HG03159 (cell line): ENCODE measurements at regions not wholly inside any gene's neighbourhood (a gene's known extent, or its start where the extent isn't known, plus 50 kb on each side); places are given as distances from the start of the nearest gene placed in this dataset.
"Not testable (repeated sequence)": the region's sequence is repeated elsewhere in the genome, so short reads cannot be mapped to it uniquely, and the experiment has no call there.

Source experiments
- ATAC-seq: cut with Tn5 transposase; IDR thresholded peaks from one replicate; pipeline ENCODE4 v1.9.1; 2021; ENCODE audit warnings: mild to moderate bottlenecking, moderate library complexity; ENCODE audit not compliant: unreplicated experiment

DNA sequence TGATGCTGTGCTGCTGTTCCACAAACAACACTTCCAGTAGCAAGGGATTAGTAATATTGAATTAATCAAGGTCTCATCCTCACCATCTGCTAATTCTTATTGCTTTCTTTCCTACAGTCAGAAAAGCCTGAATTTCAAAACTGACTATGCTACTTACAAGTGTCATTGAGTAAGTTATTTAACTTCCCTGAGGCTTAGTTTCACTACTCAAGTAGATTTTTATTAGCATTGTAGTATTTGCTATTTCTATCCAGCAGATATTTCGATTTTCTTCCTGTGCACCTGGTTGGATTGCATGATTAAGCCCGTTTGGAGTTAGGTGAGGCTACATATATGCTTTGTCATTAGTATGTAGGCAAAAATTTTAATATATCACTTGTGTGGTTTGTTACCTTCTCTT is 591.5 kb downstream of the TRHDE start:
- no peak for ATAC-seq

- ATAC-seq: no peak
Measured at GRCh38 chr12:72865921-72866320, 593.8 kb downstream of the TRHDE start.

DNA sequence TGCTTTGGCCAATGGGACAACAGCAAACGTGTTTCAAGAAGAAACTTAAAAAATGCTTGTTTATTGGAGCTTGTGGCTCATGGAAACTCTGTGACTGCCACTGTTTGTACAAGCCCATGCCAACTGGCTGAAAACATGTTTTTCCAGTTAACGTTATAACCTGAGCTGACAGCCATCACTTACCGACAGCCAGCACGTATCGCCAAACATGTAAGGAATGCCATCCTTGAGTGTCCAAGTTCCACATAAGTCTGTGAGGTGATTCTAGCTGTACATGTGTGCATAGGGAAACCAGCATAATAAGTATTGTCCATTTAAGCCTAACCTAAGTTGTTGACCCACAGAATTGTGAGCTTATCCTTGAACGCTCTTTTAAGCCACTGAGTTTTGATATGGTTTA is 596.9 kb downstream of the TRHDE start:
- no peak for ATAC-seq

DNA sequence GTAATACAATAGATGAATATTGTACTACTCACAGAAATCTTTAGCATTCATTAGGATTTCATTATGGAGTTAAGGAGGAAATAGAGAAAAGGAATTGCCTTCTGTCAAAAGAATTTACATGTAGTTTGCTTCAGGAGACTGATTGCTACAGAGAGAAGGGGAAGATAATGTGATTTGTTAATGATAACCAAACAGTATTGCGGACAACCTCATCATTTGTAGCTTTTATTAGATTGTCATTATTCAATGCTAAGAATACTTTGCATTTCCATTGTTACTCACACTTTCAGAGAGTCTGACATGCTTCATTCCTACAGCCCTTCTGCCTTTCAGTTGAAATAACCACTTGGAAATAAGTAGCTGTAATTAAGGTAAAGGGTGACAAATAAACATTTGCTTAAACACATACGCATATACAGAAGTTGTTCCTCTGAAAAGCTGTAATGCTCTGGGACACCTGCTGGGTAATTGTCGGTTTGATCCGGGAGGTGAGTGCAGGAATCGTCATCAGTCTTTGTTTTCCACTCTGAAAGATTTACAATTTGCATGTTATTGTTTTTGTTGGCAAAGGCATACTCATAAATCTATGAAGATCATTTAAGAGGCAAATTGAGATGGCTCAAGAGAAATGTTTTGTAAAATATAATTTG is 600.2 kb downstream of the TRHDE start:
- ATAC-seq: no peak

DNA sequence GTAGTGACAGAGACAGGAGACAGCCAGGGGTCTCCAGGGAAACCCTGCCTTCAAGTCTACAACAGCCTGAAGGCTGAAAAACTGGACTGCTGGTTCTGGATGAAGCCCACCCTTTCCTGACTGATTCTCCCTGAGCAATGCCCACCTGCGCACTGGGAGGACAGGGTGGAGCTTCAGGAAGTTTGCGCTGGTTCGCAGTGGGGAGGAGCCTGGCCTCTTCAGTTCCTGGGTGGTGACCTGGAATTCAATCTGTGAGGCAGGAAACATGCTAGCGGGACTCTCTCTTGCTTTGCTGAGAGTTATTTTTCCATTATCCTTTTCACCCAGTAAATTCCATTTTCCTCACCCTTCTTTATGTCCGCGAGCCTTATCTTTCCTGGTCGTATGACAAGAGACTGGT is 600.8 kb downstream of the TRHDE start:
- no peak for ATAC-seq

GRCh38 chr12:72876092-72876491 is 603.9 kb downstream of the TRHDE start:
- ATAC-seq: no peak

DNA sequence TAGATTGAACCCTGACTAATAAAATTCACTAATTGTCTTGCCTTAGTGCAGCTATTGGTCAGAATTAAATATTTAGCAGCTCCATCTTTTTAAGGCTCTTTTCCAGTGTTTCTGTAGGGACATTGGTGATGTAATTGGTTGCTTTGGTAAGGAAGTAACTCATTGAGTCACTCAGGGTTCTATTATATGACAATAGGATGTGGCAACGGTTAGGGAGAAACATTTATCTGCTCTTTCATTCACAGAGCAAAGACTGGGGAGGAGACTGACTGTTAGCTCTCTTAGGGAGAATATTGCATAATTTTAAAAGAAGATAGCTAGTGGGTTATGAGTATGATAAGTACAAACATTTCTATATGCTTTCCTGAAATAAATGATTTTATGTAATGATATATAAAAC is 616.5 kb downstream of the TRHDE start:
- no peak for ATAC-seq

GRCh38 chr12:72889791-72890190 is 617.6 kb downstream of the TRHDE start:
- ATAC-seq: no peak

DNA sequence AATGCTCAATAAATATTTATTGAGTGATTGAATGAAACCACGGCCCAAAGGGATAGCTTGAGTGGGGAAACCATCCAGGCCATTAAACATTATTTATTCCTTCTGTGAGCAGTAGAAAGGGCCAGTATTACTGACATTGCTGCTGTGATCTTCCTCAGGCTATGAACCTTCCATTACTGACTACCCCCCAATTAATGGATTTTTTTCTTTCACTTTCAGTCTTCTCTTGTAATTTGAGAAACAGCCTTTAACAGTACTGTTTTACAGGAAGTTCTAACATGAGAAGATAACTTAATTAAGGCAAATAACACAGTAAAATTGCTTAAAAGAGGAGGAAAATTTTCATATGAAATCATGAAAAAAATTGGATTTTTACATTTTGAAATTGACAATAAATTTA is 629.5 kb downstream of the TRHDE start:
- ATAC-seq: no peak

DNA sequence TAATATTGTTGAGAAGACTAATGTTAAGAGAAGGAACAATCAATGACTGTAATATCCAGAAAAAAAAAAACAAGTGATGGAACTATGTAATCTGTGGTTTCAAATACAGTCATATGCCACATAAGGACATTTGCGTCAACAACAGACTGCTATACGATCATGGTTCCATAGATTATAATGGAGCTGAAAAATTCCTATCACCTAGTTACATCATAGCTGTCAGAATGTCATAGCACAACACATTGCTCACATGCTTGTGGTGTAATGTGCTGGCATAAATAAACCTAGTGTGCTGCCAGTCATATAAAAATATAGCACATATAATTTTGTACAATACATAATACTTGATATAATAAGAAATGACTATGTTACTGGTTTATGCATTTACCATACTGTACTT is 653.5 kb downstream of the TRHDE start:
- ATAC-seq: no peak

GRCh38 chr12:72931838-72932237 is 659.7 kb downstream of the TRHDE start:
- not testable (repeated sequence) for ATAC-seq

DNA sequence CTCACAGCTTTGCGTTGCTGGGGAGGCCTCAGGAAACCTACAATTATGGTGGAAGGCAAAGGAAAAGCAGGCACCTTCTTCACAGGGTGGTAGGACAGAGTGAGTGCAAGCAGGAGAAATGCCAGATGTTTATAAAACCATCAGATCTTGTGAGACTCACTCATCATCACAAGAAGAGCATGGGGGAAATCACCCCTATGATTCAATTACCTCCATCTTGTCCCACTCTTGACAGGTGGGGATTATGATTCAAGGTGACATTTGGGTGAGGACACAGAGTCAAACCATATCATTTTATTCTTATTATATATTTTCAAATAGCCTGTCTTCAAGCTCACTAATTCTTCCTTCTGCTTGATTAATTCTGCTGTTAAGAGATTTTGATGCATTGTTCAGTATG is 665.3 kb downstream of the TRHDE start:
- no peak for ATAC-seq

DNA sequence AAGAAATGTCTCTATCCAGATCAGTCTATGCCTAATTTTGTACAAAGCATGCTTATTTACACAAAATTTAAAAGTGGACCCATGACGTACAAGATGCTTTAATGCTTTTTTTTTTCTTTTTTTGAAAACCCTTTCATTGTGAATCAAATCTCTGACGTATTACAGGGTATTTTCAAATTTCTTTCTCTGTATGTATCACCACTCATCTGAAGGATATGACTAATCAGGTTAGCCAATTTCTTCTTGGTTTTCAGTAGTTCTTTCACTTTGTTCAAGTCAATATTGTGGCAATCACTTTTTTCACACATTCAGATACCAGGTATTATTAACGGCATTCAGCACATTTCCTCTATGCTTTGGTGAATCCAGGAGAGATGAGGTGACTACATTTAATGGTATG is 685.3 kb downstream of the TRHDE start:
- ATAC-seq: no peak

- ATAC-seq: no peak
Measured at GRCh38 chr12:72966684-72967083, 694.5 kb downstream of the TRHDE start.

- ATAC-seq: no peak
Measured at GRCh38 chr12:72974954-72975555, 702.9 kb downstream of the TRHDE start.

DNA sequence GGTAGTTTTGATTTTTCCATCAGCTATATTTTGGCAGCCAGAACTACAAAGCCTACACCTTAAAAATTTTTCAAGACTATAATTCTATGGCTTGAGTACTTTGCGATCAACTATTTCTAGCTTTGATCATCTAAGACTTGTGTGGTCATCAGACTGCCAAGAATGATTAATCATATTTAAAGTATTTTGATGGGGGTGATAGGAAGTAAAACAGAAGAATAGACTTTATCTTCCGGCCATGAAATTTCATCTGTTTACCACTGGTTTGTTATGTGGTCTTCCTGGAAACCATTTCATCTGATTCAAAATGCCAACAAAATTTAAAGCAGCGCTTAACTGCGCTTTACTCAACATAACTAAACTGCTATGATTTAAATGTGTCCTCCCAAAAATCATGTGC is 706.8 kb downstream of the TRHDE start:
- no peak for ATAC-seq

- ATAC-seq: no peak
Measured at GRCh38 chr12:72982356-72982755, 710.2 kb downstream of the TRHDE start.

DNA sequence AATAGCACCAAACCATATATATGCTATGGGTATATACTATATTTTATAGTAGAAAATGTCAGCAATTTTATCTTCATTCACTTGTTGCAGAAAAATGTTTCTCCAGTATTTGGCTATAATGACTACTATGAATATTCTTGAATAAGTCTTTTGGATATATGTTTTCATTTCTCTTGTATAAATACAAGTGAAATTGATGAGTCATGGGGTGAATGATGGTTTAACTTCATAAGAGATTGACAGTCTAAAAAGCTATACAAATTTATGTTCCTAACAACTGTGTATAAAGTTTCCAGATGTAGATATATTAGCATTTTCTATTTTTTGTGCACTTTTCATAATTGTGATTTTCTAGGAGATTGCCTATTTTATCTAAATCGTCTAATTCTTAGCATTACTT is 714.8 kb downstream of the TRHDE start:
- no peak for ATAC-seq

- no peak for ATAC-seq
Measured at GRCh38 chr12:72989458-72989947, 717.3 kb downstream of the TRHDE start.

DNA sequence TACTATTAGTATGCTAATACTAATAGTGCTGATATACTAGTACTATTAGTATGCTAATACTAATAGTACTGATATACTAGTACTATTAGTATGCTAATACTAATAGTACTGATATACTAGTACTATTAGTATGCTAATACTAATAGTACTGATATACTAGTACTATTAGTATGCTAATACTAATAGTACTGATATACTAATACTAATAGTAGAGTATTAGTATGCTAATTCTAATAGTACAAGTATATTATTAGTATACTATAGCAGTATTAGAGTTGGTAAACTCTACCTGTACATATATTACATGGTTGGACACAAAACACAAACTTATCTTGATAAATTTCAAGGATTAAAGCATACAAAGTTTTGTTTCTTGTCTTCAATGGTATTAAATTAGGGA is 722.9 kb downstream of the TRHDE start:
- not testable (repeated sequence) for ATAC-seq

- ATAC-seq: no peak
Measured at GRCh38 chr12:72995616-72996015, 723.4 kb downstream of the TRHDE start.

GRCh38 chr12:73001806-73002205 is 729.6 kb downstream of the TRHDE start:
- ATAC-seq: not testable (repeated sequence)

GRCh38 chr12:73002504-73002903 is 730.3 kb downstream of the TRHDE start:
- ATAC-seq: not testable (repeated sequence)
